ENCODE measurements at regions not wholly inside any gene's neighbourhood (a gene's known extent, or its start where the extent isn't known, plus 50 kb on each side); places are given as distances from the start of the nearest gene placed in this dataset.

GRCh38 chr2:47645246-47645645 lies 74.5 kb upstream of the KCNK12 start:
- Histone ChIP-seq H4K8ac (ENCODE audit: extremely low read depth, insufficient read depth, low read length) (no peak overlapping the region; the same call in 1 of the 2 replicates), H2BK12ac (ENCODE audit: low read depth, low read length) (no peak overlapping the region), H3K4me2 (ENCODE audit: insufficient read depth in 1 of 2, low read depth in 2 of 2, low read length in 2 of 2) (no peak overlapping the region), H2BK20ac (ENCODE audit: low read length) (no peak overlapping the region), H2AK5ac (ENCODE audit: low read depth, low read length) (no peak overlapping the region), H3K27me3 (replicated peaks in 1 of 4; ENCODE audit: control insufficient read depth in 3 of 4, extremely low read depth in 1 of 4, insufficient read depth in 3 of 4, low read length in 3 of 4) (peaks cover 0 to 2% (median 0%) of the 10 kb centered on the region in 4 experiments; a peak in 1 of 7 replicates), H3K4me1 (replicated peaks in 1 of 4; ENCODE audit: control insufficient read depth in 3 of 4, insufficient read depth in 4 of 4, low read length in 3 of 4) (0 out of 7 replicates have a peak, but pooled peaks cover 0 to 3% (median under 1%) of the 10 kb centered on the region in 4 experiments), H3K79me1 (ENCODE audit: low read depth, low read length) (no peaks in the 10 kb centered on the region), H3K4me3 (ENCODE audit: extremely low read depth in 1 of 4, insufficient read depth in 2 of 4, low read depth in 3 of 4, low read length in 4 of 4) (no peak overlapping the region), H2BK15ac (ENCODE audit: low read length) (0 out of 2 replicates have a peak overlapping the region, but pooled peaks have one; percentile 84), H3K23ac (ENCODE audit: insufficient read length) (no peak overlapping the region), H3K36me3 (ENCODE audit: control insufficient read depth in 2 of 4, insufficient read depth in 4 of 4, low read length in 3 of 4) (no peaks in the 10 kb centered on the region), H3K9me3 (ENCODE audit: insufficient read depth in 2 of 2, low read depth in 1 of 2, low read length in 1 of 2) (peaks cover 0 to 6% of the 10 kb centered on the region in 2 experiments; a peak in 1 of 4 replicates), H3K27ac (ENCODE audit: low read depth, low read length) (no peak overlapping the region), H3K23me2 (ENCODE audit: low read depth, low read length) (no peaks in the 10 kb centered on the region), H4K20me1 (replicated peaks in 1 of 2; ENCODE audit: control insufficient read depth in 1 of 2, insufficient read depth in 2 of 2, low read length in 2 of 2) (no peaks in the 10 kb centered on the region), H3K56ac (replicated peaks; ENCODE audit: insufficient read length, low read depth, low read length) (no peak overlapping the region), H3K9ac (replicated peaks in 1 of 4; ENCODE audit: extremely low read depth in 1 of 4, low read depth in 3 of 4, low read length in 3 of 4) (no peak overlapping the region), H2AFZ (ENCODE audit: low read length) (no peak overlapping the region), H3K18ac (ENCODE audit: extremely low read depth, low read length) (no peak overlapping the region), H4K5ac (ENCODE audit: insufficient read length, low read depth, low read length) (no peak overlapping the region), H4K91ac (replicated peaks; ENCODE audit: insufficient read length, low read length) (no peak overlapping the region), H3K4ac (replicated peaks; ENCODE audit: insufficient read length, low read depth, low read length) (no peak overlapping the region), H2BK120ac (replicated peaks; ENCODE audit: low read depth, low read length) (no peak overlapping the region), H3K14ac (ENCODE audit: insufficient read length) (no peak overlapping the region), H3K79me2 (ENCODE audit: control insufficient read depth in 1 of 2, insufficient read depth in 2 of 2, low read length in 2 of 2) (no peaks in the 10 kb centered on the region), H2BK5ac (ENCODE audit: low read depth, low read length) (no peak overlapping the region)
- no peak for DNase-seq (ENCODE audit: low read depth in 1 of 2, low spot score in 2 of 2)
- POLR2A ChIA-PET (ENCODE audit: partially characterized antibody) = interaction anchor here (0.6 kb wide), 1 partner anchor 110 kb away, joined by 3 read pairs; no protein-coding TSS in a partner anchor
- FAIRE-seq = no peak
- WGBS, 2 experiments (ENCODE audit: extremely low coverage in 1 of 2, insufficient coverage in 1 of 2, insufficient read length in 1 of 2, insufficient replicate concordance in 2 of 2, low coverage in 1 of 2, low lambda C conversion rate in 2 of 2, missing lambda C conversion rate in 1 of 2) = 0% methylated on average over 1 of the region's 1 CpG; no CpG with 5 or more reads in 1 of the 2 experiments
- CTCF ChIA-PET (ENCODE audit: partially characterized antibody) = interaction anchor here (0.7 to 7.5 kb wide), 2 partner anchors 10 to 13 kb away, joined by 3 to 73 read pairs; no protein-coding TSS in a partner anchor
- no peak for TF ChIP-seq POLR2A (IDR thresholded peaks at IDR 0.05; ENCODE audit: control extremely low read depth in 1 of 2, low read depth in 2 of 2, low read length in 2 of 2)
- no peak for TF ChIP-seq CBX8 (IDR thresholded peaks at IDR 0.05; ENCODE audit: borderline replicate concordance, low read depth, low read length)
- no peak for TF ChIP-seq NRF1 (IDR thresholded peaks at IDR 0.05; ENCODE audit: low read depth, low read length)
- no peak for TF ChIP-seq POU5F1 (IDR thresholded peaks at IDR 0.05; ENCODE audit: low read depth, low read length)
- no peak for TF ChIP-seq KDM4A (IDR thresholded peaks at IDR 0.05; ENCODE audit: low read depth, low read length, severe bottlenecking)
- no peak for TF ChIP-seq KDM5A (IDR thresholded peaks at IDR 0.05; ENCODE audit: low read length)
- no peak for TF ChIP-seq KDM1A (IDR thresholded peaks at IDR 0.05; ENCODE audit: borderline replicate concordance, low read length)
- no peak for TF ChIP-seq RAD21 (IDR thresholded peaks at IDR 0.05 in 1 of 2, conservative IDR thresholded peaks at IDR 0.05 in 1 of 2; ENCODE audit: low read depth in 2 of 2, low read length in 2 of 2)
- TF ChIP-seq FOSL1 (IDR thresholded peaks at IDR 0.05; ENCODE audit: insufficient read depth, low read depth, low read length) = no peak
- no peak for TF ChIP-seq YY1 (IDR thresholded peaks at IDR 0.05; ENCODE audit: low read depth, low read length)
- TF ChIP-seq EZH2 (IDR thresholded peaks at IDR 0.05; ENCODE audit: low read depth, low read length, severe bottlenecking) = no peak

All from H1 (cell line).